HG03025 (cell line): ENCODE measurements at regions not wholly inside any gene's neighbourhood (a gene's known extent, or its start where the extent isn't known, plus 50 kb on each side); places are given as distances from the start of the nearest gene placed in this dataset.

ENCODE experiments used
- ATAC-seq: cut with Tn5 transposase; IDR thresholded peaks from one replicate; pipeline ENCODE4 v1.9.1; 2021; ENCODE audit warnings: mild to moderate bottlenecking, moderate library complexity; ENCODE audit not compliant: unreplicated experiment, low FRiP score

- no peak for ATAC-seq
Observed at GRCh38 chr2:145228506-145228905, 708.6 kb upstream of the ZEB2 start.

GRCh38 chr2:145226901-145227300, 707.0 kb upstream of the ZEB2 start:
- no peak for ATAC-seq

- ATAC-seq: no peak
Observed at GRCh38 chr2:145221516-145221915, 701.6 kb upstream of the ZEB2 start.

GRCh38 chr2:145221032-145221431, 701.1 kb upstream of the ZEB2 start:
- ATAC-seq: no peak

- ATAC-seq: no peak
Observed at GRCh38 chr2:145220496-145220895, 700.6 kb upstream of the ZEB2 start.

GRCh38 chr2:145207884-145208283, 688.0 kb upstream of the ZEB2 start:
- ATAC-seq: no peak

- ATAC-seq: no peak
Observed at GRCh38 chr2:145206496-145207281, 686.8 kb upstream of the ZEB2 start.

GRCh38 chr2:145203891-145204290, 684.0 kb upstream of the ZEB2 start:
- ATAC-seq: no peak

- ATAC-seq: no peak
Observed at GRCh38 chr2:145199827-145200706, 680.1 kb upstream of the ZEB2 start.

- no peak for ATAC-seq
Observed at GRCh38 chr2:145199042-145199441, 679.1 kb upstream of the ZEB2 start.

GRCh38 chr2:145198555-145198954, 678.6 kb upstream of the ZEB2 start:
- ATAC-seq: no peak

GRCh38 chr2:145197944-145198343, 678.0 kb upstream of the ZEB2 start:
- ATAC-seq: no peak

- no peak for ATAC-seq
Observed at GRCh38 chr2:145194673-145195072, 674.8 kb upstream of the ZEB2 start.

GRCh38 chr2:145190031-145190703, 670.2 kb upstream of the ZEB2 start:
- ATAC-seq: no peak

- ATAC-seq: no peak
Observed at GRCh38 chr2:145186303-145186702, 666.4 kb upstream of the ZEB2 start.

- no peak for ATAC-seq
Observed at GRCh38 chr2:145185696-145186095, 665.8 kb upstream of the ZEB2 start.

GRCh38 chr2:145184741-145185651, 665.1 kb upstream of the ZEB2 start:
- ATAC-seq: no peak

GRCh38 chr2:145169285-145169684, 649.4 kb upstream of the ZEB2 start:
- ATAC-seq: no peak

GRCh38 chr2:145168091-145168490, 648.2 kb upstream of the ZEB2 start:
- no peak for ATAC-seq

- ATAC-seq: no peak
Observed at GRCh38 chr2:145166731-145167302, 646.9 kb upstream of the ZEB2 start.
